ENCODE measurements at regions not wholly inside any gene's neighbourhood (a gene's known extent, or its start where the extent isn't known, plus 50 kb on each side); places are given as distances from the start of the nearest gene placed in this dataset.
"Not testable (repeated sequence)": the region's sequence is repeated elsewhere in the genome, so short reads cannot be mapped to it uniquely, and the experiment has no call there.

DNA sequence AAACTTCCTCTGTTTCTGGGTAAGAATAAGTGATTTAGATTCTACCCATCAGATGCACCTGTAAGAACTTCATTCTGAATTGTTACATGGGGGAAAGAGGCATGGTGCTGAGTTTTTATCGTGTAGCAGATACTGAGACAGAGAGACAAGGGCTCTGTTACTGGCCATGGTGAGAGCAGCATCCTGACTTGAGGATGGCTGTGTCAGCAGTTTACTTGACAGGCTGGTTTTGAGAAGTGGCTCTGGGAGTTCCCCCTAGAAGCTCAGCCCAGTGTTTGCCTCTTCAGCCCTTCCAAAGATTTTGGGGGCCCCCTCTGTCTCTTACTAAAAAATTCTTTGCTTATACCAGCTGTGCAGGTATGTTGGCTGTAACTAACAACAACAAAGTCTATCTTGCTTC lies 510.5 kb downstream of the LRRC70 start:
- ChIA-PET CTCF (no interaction called here), POLR2A (no interaction called here)
- Mint-ChIP-seq H3K9me3 (ENCODE audit: unreplicated experiment) (peaks cover 7% of the 10 kb centered on the region), H3K36me3 (ENCODE audit: insufficient read depth, unreplicated experiment) (no peaks in the 10 kb centered on the region), H3K27me3 (ENCODE audit: insufficient read depth, unreplicated experiment) (no peaks in the 10 kb centered on the region), H3K27ac (ENCODE audit: low read depth, unreplicated experiment) (no peak overlapping the region), H3K4me1 (ENCODE audit: insufficient read depth, unreplicated experiment) (no peaks in the 10 kb centered on the region), H3K4me3 (ENCODE audit: unreplicated experiment) (no peak overlapping the region)
- DNase-seq (ENCODE audit: unreplicated experiment): no peak
- intact Hi-C loops (cut with micrococcal nuclease): no loop called here
- BruUV-seq (replicated peaks): no TSS peak
- TF ChIP-seq, protein P1, sequence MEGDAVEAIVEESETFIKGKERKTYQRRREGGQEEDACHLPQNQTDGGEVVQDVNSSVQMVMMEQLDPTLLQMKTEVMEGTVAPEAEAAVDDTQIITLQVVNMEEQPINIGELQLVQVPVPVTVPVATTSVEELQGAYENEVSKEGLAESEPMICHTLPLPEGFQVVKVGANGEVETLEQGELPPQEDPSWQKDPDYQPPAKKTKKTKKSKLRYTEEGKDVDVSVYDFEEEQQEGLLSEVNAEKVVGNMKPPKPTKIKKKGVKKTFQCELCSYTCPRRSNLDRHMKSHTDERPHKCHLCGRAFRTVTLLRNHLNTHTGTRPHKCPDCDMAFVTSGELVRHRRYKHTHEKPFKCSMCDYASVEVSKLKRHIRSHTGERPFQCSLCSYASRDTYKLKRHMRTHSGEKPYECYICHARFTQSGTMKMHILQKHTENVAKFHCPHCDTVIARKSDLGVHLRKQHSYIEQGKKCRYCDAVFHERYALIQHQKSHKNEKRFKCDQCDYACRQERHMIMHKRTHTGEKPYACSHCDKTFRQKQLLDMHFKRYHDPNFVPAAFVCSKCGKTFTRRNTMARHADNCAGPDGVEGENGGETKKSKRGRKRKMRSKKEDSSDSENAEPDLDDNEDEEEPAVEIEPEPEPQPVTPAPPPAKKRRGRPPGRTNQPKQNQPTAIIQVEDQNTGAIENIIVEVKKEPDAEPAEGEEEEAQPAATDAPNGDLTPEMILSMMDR (IDR thresholded peaks at IDR 0.05; ENCODE audit: unreplicated experiment): no peak

DNA sequence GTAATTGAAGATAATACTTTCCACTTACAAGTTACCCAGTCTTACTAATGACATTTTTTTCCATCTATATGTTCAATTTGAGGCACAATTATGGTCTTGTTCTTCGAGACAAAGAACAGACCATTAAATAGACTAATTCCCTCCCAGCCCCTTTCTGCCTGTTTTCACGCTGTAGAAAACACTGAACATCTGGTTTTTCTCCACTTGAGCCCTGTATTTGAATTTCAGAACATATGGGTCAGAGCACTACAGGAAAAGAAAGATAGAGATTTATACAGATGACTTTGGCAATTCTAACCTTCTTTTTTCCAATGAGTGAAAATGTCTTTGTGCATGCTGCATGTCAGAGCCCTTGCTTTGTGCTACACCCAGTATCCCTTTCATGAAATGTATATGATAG lies 506.9 kb downstream of the LRRC70 start:
- H3K4me3 Mint-ChIP-seq (ENCODE audit: unreplicated experiment): no peak overlapping the region
- DNase-seq (ENCODE audit: unreplicated experiment): no peak
- intact Hi-C loops (cut with micrococcal nuclease): no loop called here
- H3K36me3 Mint-ChIP-seq (ENCODE audit: insufficient read depth, unreplicated experiment): no peaks in the 10 kb centered on the region
- no peak overlapping the region for H3K27ac Mint-ChIP-seq (ENCODE audit: low read depth, unreplicated experiment)
- ChIA-PET CTCF (no interaction called here), POLR2A (no interaction called here)
- H3K4me1 Mint-ChIP-seq (ENCODE audit: insufficient read depth, unreplicated experiment): no peaks in the 10 kb centered on the region
- H3K27me3 Mint-ChIP-seq (ENCODE audit: insufficient read depth, unreplicated experiment): no peaks in the 10 kb centered on the region
- TF ChIP-seq, protein P1 (IDR thresholded peaks at IDR 0.05; ENCODE audit: unreplicated experiment): no peak
- BruUV-seq (replicated peaks): no TSS peak
- H3K9me3 Mint-ChIP-seq (ENCODE audit: unreplicated experiment): no peaks in the 10 kb centered on the region

DNA sequence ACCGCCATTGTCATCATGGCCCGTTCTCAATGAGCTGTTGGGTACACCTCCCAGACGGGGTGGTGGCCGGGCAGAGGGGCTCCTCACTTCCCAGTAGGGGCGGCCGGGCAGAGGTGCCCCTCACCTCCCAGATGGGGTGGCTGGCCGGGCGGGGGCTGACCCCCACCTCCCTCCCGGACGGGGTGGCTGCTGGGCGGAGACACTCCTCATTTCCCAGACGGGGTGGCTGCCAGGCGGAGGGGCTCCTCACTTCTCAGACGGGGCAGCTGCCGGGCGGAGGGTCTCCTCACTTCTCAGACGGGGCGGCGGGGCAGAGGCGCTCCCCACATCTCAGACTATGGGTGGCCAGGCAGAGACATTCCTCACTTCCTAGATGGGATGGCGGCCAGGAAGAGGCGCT lies 505.1 kb downstream of the LRRC70 start:
- H3K4me3 Mint-ChIP-seq (ENCODE audit: unreplicated experiment); BruUV-seq (replicated peaks); CTCF ChIA-PET; H3K4me1 Mint-ChIP-seq (ENCODE audit: insufficient read depth, unreplicated experiment); DNase-seq (ENCODE audit: unreplicated experiment); POLR2A ChIA-PET; intact Hi-C loops (cut with micrococcal nuclease); H3K27me3 Mint-ChIP-seq (ENCODE audit: insufficient read depth, unreplicated experiment); H3K27ac Mint-ChIP-seq (ENCODE audit: low read depth, unreplicated experiment); H3K9me3 Mint-ChIP-seq (ENCODE audit: unreplicated experiment); H3K36me3 Mint-ChIP-seq (ENCODE audit: insufficient read depth, unreplicated experiment): not testable (repeated sequence)

DNA sequence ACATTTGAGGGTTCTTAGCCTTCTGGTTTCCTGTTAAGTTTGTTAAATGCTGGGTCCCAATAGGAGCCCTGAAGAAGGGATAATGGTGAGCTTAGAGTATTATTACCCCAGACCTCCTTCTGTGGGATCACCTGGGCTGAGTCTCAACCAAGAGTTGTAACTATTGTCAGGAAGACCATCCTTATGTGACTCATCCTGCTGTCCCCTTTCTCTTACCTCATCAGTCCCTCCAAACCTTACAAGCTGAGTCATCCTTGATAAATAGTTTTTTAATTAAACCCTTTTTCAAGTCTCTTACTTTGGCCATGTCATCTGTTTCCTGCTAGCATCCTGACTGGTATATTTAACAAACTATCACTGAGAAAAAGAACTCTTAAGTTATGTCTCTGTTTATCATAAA lies 502.8 kb downstream of the LRRC70 start:
- Mint-ChIP-seq H3K4me3 (ENCODE audit: unreplicated experiment) (no peak overlapping the region), H3K4me1 (ENCODE audit: insufficient read depth, unreplicated experiment) (no peaks in the 10 kb centered on the region), H3K27ac (ENCODE audit: low read depth, unreplicated experiment) (no peak overlapping the region), H3K27me3 (ENCODE audit: insufficient read depth, unreplicated experiment) (no peaks in the 10 kb centered on the region), H3K36me3 (ENCODE audit: insufficient read depth, unreplicated experiment) (no peaks in the 10 kb centered on the region), H3K9me3 (ENCODE audit: unreplicated experiment) (no peaks in the 10 kb centered on the region)
- ChIA-PET CTCF (interaction anchor here (0.6 kb wide), 1 partner anchor 551 kb away, joined by 3 read pairs; no protein-coding TSS in a partner anchor), POLR2A (no interaction called here)
- intact Hi-C loops (cut with micrococcal nuclease): no loop called here
- DNase-seq (ENCODE audit: unreplicated experiment): peak; percentile 3
- no TSS peak for BruUV-seq (replicated peaks)
- TF ChIP-seq, protein P1 (IDR thresholded peaks at IDR 0.05; ENCODE audit: unreplicated experiment): no peak

DNA sequence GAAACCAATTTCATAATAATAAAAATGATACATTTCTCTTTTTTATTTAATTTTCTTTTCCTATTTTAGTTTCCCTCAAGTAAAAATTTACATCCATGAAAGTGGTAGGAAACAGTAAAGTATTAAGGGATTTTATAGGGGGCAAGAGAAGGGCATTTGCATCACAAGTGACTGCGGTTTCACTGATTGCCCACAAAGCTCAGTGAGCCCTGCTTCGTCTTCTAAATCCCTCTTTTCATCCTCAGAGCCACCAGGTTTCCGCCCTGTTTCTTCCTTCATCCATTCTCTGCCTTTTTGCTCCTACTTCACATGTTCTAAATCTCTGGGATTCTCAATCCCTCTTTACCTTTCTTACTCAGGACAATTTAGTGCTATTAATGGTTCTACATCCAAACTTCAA lies 491.4 kb downstream of the LRRC70 start:
- BruUV-seq (replicated peaks): no TSS peak
- H3K27ac Mint-ChIP-seq (ENCODE audit: low read depth, unreplicated experiment): no peak overlapping the region
- no peaks in the 10 kb centered on the region for H3K27me3 Mint-ChIP-seq (ENCODE audit: insufficient read depth, unreplicated experiment)
- H3K9me3 Mint-ChIP-seq (ENCODE audit: unreplicated experiment): no peaks in the 10 kb centered on the region
- intact Hi-C loops (cut with micrococcal nuclease): no loop called here
- no peaks in the 10 kb centered on the region for H3K36me3 Mint-ChIP-seq (ENCODE audit: insufficient read depth, unreplicated experiment)
- H3K4me1 Mint-ChIP-seq (ENCODE audit: insufficient read depth, unreplicated experiment): no peaks in the 10 kb centered on the region
- no peak for DNase-seq (ENCODE audit: unreplicated experiment)
- ChIA-PET POLR2A (interaction anchor here (0.7 kb wide), 1 partner anchor 27 kb away, joined by 4 read pairs; no protein-coding TSS in a partner anchor), CTCF (no interaction called here)
- TF ChIP-seq, protein P1 (IDR thresholded peaks at IDR 0.05; ENCODE audit: unreplicated experiment): no peak
- H3K4me3 Mint-ChIP-seq (ENCODE audit: unreplicated experiment): no peak overlapping the region

All from MCF 10A (cell line).